Activated CD8-positive, alpha-beta T cell treated with anti-CD3 and anti-CD28 coated beads for 36 hours (primary cell): ENCODE measurements at regions not wholly inside any gene's neighbourhood (a gene's known extent, or its start where the extent isn't known, plus 50 kb on each side); places are given as distances from the start of the nearest gene placed in this dataset.

Experiments
- ATAC-seq: fragments of 200-7000 bp; cut with Tn5 transposase; one replicate; pipeline ENCODE4 v1.10.0; 2021; ENCODE audit warnings: mild to moderate bottlenecking, moderate library complexity
- CTCF ChIA-PET: fragments of 350-600 bp; sonication (Branson Sonifier 250); formaldehyde crosslinking; loops from one replicate; lab custom pipeline; 2021; ENCODE audit warnings: antibody characterized with exemption; lab: Charles Lee
- POLR2A ChIA-PET: fragments of 350-600 bp; sonication (Branson Sonifier 250); formaldehyde crosslinking; loops from one replicate; lab custom pipeline; 2021; ENCODE audit warnings: antibody characterized with exemption; lab: Charles Lee
- DNase-seq: peaks from one replicate; pipeline ENCODE4 v3.0.0-alpha.2; 2020
- H3K27ac Mint-ChIP-seq: one replicate; pipeline ENCODE4 v1.8.0; 2021; ENCODE audit warnings: mild to moderate bottlenecking, mixed read lengths
- H3K27me3 Mint-ChIP-seq: one replicate; pipeline ENCODE4 v1.8.0; 2021; ENCODE audit warnings: mixed read lengths
- H3K36me3 Mint-ChIP-seq: one replicate; pipeline ENCODE4 v1.8.0; 2021; ENCODE audit warnings: low read depth, mixed read lengths
- H3K4me1 Mint-ChIP-seq: one replicate; pipeline ENCODE4 v1.8.0; 2021; ENCODE audit warnings: low read depth, mixed read lengths
- H3K4me3 Mint-ChIP-seq: one replicate; pipeline ENCODE4 v1.8.0; 2021; ENCODE audit warnings: mild to moderate bottlenecking, moderate library complexity, mixed read lengths
- H3K9me3 Mint-ChIP-seq: one replicate; pipeline ENCODE4 v1.8.0; 2021; ENCODE audit warnings: mixed read lengths
- intact Hi-C: fragments of 100-400 bp; cut with micrococcal nuclease; formaldehyde crosslinking; loops from one replicate; pipeline ENCODE4 v1.10.0; 2022
- TF ChIP-seq, protein P1 (sequence below): fragments of 200-600 bp; IDR thresholded peaks from one replicate; pipeline ENCODE4 v1.8.0; 2022; ENCODE audit warnings: antibody characterized with exemption, mild to moderate bottlenecking

DNA sequence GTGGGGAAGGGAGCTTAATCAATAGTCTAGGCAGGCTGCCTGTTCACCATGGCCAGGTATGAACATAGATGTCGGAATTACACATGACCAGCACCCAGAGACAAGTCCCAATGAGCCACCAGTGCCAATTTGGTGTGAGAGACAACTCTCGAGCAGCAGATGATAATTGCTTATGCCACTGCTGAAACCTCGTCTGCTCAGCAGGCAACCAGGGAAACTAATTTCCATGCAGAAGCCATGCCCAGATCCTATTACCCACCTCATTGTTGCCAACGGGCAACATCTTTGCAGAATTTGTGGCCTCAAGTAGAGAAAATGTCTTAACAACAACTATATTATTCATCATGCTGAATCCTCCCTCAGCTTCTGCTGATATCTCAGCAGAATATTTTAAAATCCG, 84.9 kb downstream of the CGGBP1 start:
- H3K4me1 Mint-ChIP-seq: no peaks in the 10 kb centered on the region
- TF ChIP-seq, protein P1, sequence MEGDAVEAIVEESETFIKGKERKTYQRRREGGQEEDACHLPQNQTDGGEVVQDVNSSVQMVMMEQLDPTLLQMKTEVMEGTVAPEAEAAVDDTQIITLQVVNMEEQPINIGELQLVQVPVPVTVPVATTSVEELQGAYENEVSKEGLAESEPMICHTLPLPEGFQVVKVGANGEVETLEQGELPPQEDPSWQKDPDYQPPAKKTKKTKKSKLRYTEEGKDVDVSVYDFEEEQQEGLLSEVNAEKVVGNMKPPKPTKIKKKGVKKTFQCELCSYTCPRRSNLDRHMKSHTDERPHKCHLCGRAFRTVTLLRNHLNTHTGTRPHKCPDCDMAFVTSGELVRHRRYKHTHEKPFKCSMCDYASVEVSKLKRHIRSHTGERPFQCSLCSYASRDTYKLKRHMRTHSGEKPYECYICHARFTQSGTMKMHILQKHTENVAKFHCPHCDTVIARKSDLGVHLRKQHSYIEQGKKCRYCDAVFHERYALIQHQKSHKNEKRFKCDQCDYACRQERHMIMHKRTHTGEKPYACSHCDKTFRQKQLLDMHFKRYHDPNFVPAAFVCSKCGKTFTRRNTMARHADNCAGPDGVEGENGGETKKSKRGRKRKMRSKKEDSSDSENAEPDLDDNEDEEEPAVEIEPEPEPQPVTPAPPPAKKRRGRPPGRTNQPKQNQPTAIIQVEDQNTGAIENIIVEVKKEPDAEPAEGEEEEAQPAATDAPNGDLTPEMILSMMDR: no peak
- CTCF ChIA-PET: no interaction called here

DNA sequence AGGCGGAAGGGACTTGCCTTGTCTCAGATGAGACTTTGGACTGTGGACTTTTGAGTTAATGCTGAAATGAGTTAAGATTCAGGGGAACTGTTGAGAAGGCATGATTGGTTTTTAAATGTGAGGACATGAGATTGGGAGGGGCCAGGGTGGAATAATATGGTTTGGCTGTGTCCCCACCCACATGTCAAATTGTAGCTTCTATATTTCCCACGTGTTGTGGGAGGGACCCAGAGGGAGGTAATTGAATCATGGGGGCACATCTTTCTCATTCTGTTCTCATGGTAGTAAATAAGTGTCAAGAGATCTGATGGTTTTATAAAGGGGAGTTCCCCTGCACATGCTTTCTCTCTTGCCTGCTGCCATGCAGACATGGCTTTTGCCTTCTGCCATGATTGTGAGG, 89.2 kb downstream of the CGGBP1 start:
- H3K36me3 Mint-ChIP-seq: no peaks in the 10 kb centered on the region
- no peak overlapping the region for H3K27ac Mint-ChIP-seq
- peaks cover 2% of the 10 kb centered on the region for H3K27me3 Mint-ChIP-seq
- DNase-seq (no peak), ATAC-seq (no peak)
- TF ChIP-seq, protein P1: no peak
- H3K4me3 Mint-ChIP-seq: no peak overlapping the region
- H3K4me1 Mint-ChIP-seq: no peaks in the 10 kb centered on the region
- intact Hi-C loops: no loop called here
- H3K9me3 Mint-ChIP-seq: no peaks in the 10 kb centered on the region
- CTCF ChIA-PET: no interaction called here
- POLR2A ChIA-PET: interaction anchor here (0.5 kb wide), 1 partner anchor 146 kb away, joined by 3 read pairs; no protein-coding TSS in a partner anchor

More for the DNA sequence above, 84.9 kb downstream of the CGGBP1 start:
- no peak for DNase-seq
- H3K27me3 Mint-ChIP-seq: peaks cover 2% of the 10 kb centered on the region
- H3K36me3 Mint-ChIP-seq: no peaks in the 10 kb centered on the region
- H3K27ac Mint-ChIP-seq: no peak overlapping the region
- intact Hi-C loops: no loop called here
- POLR2A ChIA-PET: no interaction called here
- no peak overlapping the region for H3K4me3 Mint-ChIP-seq
- ATAC-seq: no peak
- no peaks in the 10 kb centered on the region for H3K9me3 Mint-ChIP-seq

DNA sequence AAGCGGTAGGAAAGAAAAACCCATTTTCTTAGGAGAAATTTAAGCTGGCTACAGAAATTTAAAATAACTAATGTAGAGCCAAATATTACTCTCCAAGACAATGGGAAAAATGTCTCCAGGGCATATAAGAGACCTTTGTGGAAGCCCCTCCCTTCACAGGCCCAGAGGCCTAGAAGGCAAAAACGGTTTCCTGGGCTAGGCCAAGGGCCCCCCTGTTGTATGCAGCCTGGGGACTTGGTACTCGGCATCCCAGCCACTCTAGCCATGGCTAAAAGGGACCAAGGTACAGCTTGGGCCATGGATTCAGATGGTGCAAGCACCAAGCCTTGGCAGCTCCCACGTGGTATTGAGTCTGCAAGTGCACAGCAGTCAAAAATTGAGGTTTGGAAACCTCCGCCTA, 90.1 kb downstream of the CGGBP1 start:
- Mint-ChIP-seq H3K4me3 (no peak overlapping the region), H3K4me1 (no peaks in the 10 kb centered on the region), H3K36me3 (no peaks in the 10 kb centered on the region), H3K27ac (no peak overlapping the region), H3K27me3 (peaks cover 5% of the 10 kb centered on the region), H3K9me3 (no peaks in the 10 kb centered on the region)
- ATAC-seq: no peak
- intact Hi-C loops: no loop called here
- no peak for DNase-seq
- TF ChIP-seq, protein P1: no peak
- POLR2A ChIA-PET: no interaction called here
- CTCF ChIA-PET: no interaction called here

DNA sequence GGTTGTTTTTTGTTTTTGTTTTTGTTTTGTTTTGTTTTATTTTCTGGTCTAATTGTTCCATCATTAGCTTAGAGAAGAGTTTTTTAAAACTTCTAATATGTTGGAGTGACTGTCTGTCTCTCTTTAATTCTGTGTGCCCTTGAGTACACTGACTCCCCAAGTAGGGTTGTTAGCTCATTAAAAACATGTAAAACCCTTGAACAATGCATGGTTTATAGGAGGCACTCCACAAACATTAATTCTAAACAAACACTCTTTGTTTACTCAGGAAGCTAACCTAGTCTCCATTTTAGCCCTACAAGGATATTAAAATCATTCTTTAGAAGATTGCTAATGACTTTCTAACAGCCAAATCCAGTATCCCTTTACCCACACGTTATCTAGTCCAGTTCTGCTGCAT, 100.5 kb downstream of the CGGBP1 start:
- Mint-ChIP-seq H3K27me3 (peaks cover 9% of the 10 kb centered on the region), H3K27ac (no peak overlapping the region), H3K36me3 (no peaks in the 10 kb centered on the region), H3K4me1 (no peaks in the 10 kb centered on the region), H3K9me3 (no peaks in the 10 kb centered on the region), H3K4me3 (no peak overlapping the region)
- ChIA-PET POLR2A (no interaction called here), CTCF (no interaction called here)
- DNase-seq (no peak), ATAC-seq (no peak)
- intact Hi-C loops: no loop called here
- TF ChIP-seq, protein P1: no peak

DNA sequence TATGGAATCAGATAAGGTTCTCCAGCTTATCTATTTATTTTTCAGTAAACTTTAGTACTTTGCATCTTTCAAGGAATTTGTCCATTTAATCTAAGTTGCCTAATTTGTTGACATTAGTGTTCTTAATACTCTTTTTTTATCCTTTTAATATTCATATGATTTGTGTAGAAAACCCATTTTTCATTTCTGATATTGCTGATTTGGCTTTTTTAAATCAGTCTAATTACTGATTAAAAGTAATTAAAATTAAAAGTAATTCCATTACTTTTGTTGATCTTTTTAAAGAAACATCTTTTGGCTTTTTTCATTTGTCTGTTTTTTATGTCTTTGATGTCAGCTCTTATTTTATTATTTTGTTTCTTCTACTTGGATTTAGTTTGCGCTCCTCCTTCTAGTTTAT, 101.2 kb downstream of the CGGBP1 start:
- ATAC-seq: no peak
- Mint-ChIP-seq H3K36me3 (no peaks in the 10 kb centered on the region), H3K4me1 (no peaks in the 10 kb centered on the region), H3K9me3 (no peaks in the 10 kb centered on the region), H3K27ac (no peak overlapping the region), H3K27me3 (peaks cover 9% of the 10 kb centered on the region), H3K4me3 (no peak overlapping the region)
- POLR2A ChIA-PET: no interaction called here
- TF ChIP-seq, protein P1: no peak
- DNase-seq: no peak
- CTCF ChIA-PET: no interaction called here
- intact Hi-C loops: no loop called here
